ENCODE measurements at regions not wholly inside any gene's neighbourhood (a gene's known extent, or its start where the extent isn't known, plus 50 kb on each side); places are given as distances from the start of the nearest gene placed in this dataset.

DNA sequence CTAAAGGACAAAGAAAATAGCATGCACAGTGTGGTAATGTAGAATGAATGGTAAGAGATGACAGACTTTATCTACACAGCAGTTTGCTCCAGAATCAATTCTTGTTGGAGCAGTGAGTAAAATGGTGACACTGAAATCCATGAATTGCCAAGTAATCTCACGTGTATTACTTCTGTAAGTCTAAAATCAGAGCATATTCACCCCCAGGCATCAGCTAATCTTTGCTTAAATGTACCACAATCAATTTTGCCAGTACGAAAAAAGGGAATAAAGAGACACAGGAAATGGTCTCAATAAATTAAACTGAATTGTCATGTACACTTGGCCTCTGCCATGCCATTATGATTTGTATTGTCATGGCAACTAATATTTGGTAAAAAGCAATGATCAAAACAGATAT lies 294.2 kb downstream of the PCDH17 start (continued):
- TF ChIP-seq, protein P1, sequence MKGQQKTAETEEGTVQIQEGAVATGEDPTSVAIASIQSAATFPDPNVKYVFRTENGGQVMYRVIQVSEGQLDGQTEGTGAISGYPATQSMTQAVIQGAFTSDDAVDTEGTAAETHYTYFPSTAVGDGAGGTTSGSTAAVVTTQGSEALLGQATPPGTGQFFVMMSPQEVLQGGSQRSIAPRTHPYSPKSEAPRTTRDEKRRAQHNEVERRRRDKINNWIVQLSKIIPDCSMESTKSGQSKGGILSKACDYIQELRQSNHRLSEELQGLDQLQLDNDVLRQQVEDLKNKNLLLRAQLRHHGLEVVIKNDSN (IDR thresholded peaks at IDR 0.05; ENCODE audit: borderline replicate concordance, low read depth) = no peak

DNA sequence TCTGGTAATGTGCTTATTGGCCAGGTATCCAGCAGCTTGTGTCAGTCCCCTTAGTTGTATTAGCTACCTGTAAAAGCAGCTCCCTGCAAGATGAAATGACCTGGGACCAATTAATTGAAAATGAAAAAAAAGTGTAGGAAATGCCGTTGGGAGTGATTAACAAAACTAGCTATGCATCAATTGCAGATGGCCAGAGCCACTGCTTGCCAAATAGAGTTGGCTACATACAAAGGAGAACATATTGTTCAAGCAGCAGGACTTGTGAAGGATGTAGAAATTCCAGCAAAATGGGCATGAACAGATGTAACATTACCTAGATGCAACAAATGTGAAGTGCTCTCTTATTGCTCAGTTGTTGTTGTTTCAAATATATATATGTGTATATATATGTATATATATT lies 300.5 kb downstream of the PCDH17 start:
- Histone ChIP-seq H3K27ac (ENCODE audit: low read depth in 2 of 2, low read length in 1 of 2) (no peak overlapping the region), H3F3A (replicated peaks; ENCODE audit: insufficient read depth) (no peaks in the 10 kb centered on the region), H3K79me2 (ENCODE audit: insufficient read depth) (no peaks in the 10 kb centered on the region), H2AFZ (ENCODE audit: low read depth) (no peak overlapping the region), H3K4me1 (ENCODE audit: control insufficient read depth in 1 of 2, insufficient read depth in 2 of 2, low read depth in 1 of 2, low read length in 1 of 2) (no peaks in the 10 kb centered on the region), H3K9me3 (no peaks in the 10 kb centered on the region), H3K4me3 (ENCODE audit: low read depth in 2 of 2, low read length in 1 of 2) (no peak overlapping the region), H4K20me1 (ENCODE audit: insufficient read depth) (no peaks in the 10 kb centered on the region), H3K9me2 (no peaks in the 10 kb centered on the region), H3K4me2 (no peak overlapping the region), H3K9ac (no peak overlapping the region), H3K36me3 (replicated peaks in 1 of 2; ENCODE audit: control insufficient read depth in 1 of 2, insufficient read depth in 2 of 2, low read length in 1 of 2) (no peaks in the 10 kb centered on the region), H3K27me3 (ENCODE audit: insufficient read depth) (no peaks in the 10 kb centered on the region)
- CTCF ChIA-PET = interaction anchor here (1.0 kb wide), 1 partner anchor 9 kb away, joined by 3 read pairs; no protein-coding TSS in a partner anchor
- 33% methylated on average over 1 of the region's 1 CpG for WGBS (ENCODE audit: low lambda C conversion rate)
- TF ChIP-seq SMC3 (IDR thresholded peaks at IDR 0.05; ENCODE audit: low read depth, low read length) (no peak), ELF1 (IDR thresholded peaks at IDR 0.05) (no peak), TEAD4 (IDR thresholded peaks at IDR 0.05; ENCODE audit: borderline replicate concordance, insufficient read depth) (no peak), GABPA (IDR thresholded peaks at IDR 0.05; ENCODE audit: low read depth) (no peak), TAF1 (IDR thresholded peaks at IDR 0.05; ENCODE audit: borderline replicate concordance, low read depth, low read length) (no peak), POLR2AphosphoS5 (IDR thresholded peaks at IDR 0.05; ENCODE audit: low read depth, low read length) (no peak), SIN3A (IDR thresholded peaks at IDR 0.05; ENCODE audit: borderline replicate concordance, low read depth, low read length) (no peak)
- TF ChIP-seq, protein P1 (IDR thresholded peaks at IDR 0.05; ENCODE audit: borderline replicate concordance, low read depth) = no peak
- TF ChIP-seq, protein P2, sequence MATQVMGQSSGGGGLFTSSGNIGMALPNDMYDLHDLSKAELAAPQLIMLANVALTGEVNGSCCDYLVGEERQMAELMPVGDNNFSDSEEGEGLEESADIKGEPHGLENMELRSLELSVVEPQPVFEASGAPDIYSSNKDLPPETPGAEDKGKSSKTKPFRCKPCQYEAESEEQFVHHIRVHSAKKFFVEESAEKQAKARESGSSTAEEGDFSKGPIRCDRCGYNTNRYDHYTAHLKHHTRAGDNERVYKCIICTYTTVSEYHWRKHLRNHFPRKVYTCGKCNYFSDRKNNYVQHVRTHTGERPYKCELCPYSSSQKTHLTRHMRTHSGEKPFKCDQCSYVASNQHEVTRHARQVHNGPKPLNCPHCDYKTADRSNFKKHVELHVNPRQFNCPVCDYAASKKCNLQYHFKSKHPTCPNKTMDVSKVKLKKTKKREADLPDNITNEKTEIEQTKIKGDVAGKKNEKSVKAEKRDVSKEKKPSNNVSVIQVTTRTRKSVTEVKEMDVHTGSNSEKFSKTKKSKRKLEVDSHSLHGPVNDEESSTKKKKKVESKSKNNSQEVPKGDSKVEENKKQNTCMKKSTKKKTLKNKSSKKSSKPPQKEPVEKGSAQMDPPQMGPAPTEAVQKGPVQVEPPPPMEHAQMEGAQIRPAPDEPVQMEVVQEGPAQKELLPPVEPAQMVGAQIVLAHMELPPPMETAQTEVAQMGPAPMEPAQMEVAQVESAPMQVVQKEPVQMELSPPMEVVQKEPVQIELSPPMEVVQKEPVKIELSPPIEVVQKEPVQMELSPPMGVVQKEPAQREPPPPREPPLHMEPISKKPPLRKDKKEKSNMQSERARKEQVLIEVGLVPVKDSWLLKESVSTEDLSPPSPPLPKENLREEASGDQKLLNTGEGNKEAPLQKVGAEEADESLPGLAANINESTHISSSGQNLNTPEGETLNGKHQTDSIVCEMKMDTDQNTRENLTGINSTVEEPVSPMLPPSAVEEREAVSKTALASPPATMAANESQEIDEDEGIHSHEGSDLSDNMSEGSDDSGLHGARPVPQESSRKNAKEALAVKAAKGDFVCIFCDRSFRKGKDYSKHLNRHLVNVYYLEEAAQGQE (IDR thresholded peaks at IDR 0.05; ENCODE audit: low read depth, low read length) = no peak
- TF ChIP-seq, protein P3, sequence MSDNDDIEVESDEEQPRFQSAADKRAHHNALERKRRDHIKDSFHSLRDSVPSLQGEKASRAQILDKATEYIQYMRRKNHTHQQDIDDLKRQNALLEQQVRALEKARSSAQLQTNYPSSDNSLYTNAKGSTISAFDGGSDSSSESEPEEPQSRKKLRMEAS (IDR thresholded peaks at IDR 0.05; ENCODE audit: low read depth) = no peak
- TF ChIP-seq, protein P4, sequence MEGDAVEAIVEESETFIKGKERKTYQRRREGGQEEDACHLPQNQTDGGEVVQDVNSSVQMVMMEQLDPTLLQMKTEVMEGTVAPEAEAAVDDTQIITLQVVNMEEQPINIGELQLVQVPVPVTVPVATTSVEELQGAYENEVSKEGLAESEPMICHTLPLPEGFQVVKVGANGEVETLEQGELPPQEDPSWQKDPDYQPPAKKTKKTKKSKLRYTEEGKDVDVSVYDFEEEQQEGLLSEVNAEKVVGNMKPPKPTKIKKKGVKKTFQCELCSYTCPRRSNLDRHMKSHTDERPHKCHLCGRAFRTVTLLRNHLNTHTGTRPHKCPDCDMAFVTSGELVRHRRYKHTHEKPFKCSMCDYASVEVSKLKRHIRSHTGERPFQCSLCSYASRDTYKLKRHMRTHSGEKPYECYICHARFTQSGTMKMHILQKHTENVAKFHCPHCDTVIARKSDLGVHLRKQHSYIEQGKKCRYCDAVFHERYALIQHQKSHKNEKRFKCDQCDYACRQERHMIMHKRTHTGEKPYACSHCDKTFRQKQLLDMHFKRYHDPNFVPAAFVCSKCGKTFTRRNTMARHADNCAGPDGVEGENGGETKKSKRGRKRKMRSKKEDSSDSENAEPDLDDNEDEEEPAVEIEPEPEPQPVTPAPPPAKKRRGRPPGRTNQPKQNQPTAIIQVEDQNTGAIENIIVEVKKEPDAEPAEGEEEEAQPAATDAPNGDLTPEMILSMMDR (IDR thresholded peaks at IDR 0.05) = no peak
- TF ChIP-seq, protein P5, sequence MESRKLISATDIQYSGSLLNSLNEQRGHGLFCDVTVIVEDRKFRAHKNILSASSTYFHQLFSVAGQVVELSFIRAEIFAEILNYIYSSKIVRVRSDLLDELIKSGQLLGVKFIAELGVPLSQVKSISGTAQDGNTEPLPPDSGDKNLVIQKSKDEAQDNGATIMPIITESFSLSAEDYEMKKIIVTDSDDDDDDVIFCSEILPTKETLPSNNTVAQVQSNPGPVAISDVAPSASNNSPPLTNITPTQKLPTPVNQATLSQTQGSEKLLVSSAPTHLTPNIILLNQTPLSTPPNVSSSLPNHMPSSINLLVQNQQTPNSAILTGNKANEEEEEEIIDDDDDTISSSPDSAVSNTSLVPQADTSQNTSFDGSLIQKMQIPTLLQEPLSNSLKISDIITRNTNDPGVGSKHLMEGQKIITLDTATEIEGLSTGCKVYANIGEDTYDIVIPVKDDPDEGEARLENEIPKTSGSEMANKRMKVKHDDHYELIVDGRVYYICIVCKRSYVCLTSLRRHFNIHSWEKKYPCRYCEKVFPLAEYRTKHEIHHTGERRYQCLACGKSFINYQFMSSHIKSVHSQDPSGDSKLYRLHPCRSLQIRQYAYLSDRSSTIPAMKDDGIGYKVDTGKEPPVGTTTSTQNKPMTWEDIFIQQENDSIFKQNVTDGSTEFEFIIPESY (IDR thresholded peaks at IDR 0.05; ENCODE audit: borderline replicate concordance, low read depth) = no peak
- no peak for DNase-seq
- POLR2A ChIA-PET = no interaction called here
